ENCODE measurements at regions not wholly inside any gene's neighbourhood (a gene's known extent, or its start where the extent isn't known, plus 50 kb on each side); places are given as distances from the start of the nearest gene placed in this dataset.

- DNase-seq (ENCODE audit: low read depth), result no peak
Observed at GRCh38 chr3:102235679-102236078, 199.1 kb upstream of the ZPLD1 start.

DNA sequence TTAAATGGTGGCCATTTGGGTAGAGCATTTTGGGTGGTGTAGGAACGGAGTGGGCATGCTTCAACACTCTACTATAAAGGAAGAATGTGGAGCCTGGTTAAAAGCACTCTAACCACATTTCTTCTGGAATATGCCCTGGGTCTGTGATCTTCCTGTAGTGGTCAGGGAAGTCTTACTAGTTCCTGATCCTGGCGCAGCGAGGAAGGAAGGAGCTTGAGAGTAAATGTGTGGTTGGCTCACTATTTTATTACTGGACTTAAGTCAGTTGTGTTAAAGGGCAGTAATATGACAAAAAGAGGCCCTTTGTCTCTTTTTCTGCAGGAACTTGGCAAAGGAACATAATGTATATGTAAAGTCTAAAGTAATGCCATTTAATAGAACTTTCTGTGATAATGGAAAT lies 197.6 kb upstream of the ZPLD1 start:
- DNase-seq (ENCODE audit: low read depth), result no peak

DNA sequence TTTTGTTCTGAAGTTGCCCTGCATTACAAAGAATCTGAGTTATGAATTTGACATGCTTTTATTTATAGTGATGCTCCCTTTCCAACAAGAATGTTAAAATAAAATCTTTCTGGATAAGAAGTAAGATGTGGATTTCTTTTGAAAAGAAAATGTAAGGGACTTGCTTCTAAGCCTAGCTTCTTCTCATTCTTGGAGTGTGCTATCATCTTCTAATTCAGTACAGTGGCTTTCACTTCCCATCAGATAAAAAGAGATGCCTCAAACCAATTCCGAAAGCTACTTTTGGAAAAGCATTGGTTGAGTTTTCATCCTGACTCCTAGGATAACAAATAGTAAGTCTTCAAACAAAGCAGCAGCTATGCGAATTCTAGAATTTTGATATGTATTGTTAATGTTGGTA lies 197.0 kb upstream of the ZPLD1 start:
- no peak for DNase-seq (ENCODE audit: low read depth)

- no peak for DNase-seq (ENCODE audit: low read depth)
Observed at GRCh38 chr3:102238362-102238761, 196.5 kb upstream of the ZPLD1 start.

DNA sequence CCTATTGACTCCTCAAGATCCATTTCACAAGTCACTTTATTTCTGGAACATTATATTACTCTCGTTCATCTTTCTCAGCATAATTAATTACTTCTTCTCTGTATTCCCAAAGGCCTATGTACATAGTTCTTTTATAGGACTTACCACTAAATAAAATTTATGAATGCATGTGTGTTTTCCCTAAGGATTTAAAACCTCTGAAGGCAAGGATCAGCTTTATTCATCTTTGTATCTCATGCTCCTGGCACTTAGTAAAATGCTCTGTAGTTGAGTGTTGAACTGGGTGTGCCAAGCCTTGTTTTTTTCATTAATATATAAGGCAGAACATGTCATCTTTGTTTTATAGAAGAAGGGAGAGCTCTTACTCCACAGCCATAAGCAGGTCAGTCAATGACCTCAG lies 194.1 kb upstream of the ZPLD1 start:
- no peak for DNase-seq (ENCODE audit: low read depth)

DNA sequence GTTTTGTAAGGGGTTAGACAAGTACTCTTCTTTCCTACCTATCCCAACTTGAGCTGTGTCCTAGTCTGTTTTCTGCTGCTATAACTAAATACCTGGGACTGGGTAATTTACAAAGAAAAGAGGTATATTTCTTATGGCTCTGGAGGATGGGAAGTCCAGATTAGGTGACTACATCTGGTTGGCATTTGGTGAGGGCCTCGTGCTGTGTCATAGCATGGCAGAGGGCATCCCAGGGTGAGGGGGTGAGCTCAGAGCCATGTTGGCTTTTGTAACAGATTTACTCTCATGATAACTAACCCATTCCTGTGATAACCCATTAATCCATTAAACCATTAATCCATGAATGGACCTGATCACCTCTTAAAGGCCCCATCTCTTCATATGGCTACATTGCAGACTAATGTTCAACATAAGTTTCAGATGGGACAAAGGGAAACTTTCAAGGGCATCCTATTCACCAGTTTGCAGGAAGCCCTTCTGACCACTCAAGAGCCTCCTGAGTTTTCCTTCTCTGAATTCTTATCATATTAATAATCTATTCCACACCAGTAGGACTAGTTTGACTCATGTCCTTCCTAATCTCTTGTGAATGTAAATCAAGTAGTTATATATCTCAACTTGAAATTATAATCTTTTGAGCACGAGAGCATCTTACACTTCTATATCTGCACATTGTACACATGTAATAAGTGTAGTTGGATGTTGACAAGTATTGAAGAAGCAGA lies 185.7 kb upstream of the ZPLD1 start:
- no peak for DNase-seq (ENCODE audit: low read depth)

GRCh38 chr3:102255736-102256135 lies 179.1 kb upstream of the ZPLD1 start:
- no peak for DNase-seq (ENCODE audit: low read depth)

GRCh38 chr3:102258666-102259227 lies 176.1 kb upstream of the ZPLD1 start:
- no peak for DNase-seq (ENCODE audit: low read depth)

DNA sequence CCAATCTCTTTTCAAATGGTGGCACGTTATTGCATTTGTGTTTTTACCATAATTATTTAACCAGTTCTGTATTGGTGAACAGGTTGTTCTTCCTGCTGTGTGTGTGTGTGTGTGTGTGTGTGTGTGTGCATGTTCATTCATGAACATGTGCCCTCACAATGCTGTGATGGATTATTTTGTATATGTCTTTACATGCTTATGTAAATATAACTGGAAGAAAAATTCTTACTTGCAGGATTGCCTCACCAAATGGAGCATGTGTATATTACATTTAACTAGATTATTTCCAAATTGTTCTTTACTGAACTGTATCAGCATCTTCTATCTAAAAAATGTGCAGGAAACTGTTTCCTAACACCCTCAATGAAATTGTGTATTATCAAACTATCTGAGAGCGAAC lies 175.2 kb upstream of the ZPLD1 start:
- no peak for DNase-seq (ENCODE audit: low read depth)

DNA sequence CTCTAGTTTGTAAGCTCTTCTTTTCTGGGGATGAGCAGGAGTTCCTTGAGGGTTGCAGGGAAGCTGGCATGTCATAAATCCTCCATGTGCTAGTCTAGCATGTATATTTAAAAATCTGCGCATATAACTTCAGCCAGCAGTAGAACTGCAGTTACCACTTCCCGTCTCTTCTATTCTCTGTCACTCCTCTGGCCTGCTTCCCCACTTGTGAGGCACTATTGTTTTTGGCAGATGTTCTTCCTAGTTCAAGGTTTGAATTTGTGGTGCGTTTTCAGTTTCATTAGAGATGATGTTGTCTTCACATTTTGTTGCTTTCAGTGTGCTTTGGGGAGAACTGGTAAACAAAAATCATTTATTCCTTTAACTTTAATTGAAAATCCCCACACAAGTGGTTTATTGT lies 169.1 kb upstream of the ZPLD1 start:
- DNase-seq (ENCODE audit: low read depth), result no peak

DNA sequence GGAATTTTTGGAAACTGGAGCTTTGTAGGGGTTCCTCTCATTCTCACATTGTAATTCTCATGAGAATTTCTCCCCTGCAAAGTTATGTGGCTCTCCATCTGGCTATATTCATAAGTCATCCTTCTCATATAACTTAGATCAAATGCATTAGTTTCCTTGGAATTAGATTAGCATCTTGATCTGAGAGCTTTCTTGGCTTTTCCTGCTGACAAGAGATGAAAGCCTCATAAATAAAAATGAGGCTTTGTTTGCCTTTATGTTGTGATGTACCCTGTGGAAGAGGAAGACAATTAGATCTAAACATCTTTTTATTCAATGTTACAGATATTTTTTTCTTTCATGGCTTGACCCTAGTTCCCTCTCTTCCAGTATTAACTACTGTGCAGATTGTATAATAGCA lies 165.4 kb upstream of the ZPLD1 start:
- DNase-seq (ENCODE audit: low read depth), result no peak

GRCh38 chr3:102290241-102290640 lies 144.6 kb upstream of the ZPLD1 start:
- no peak for DNase-seq (ENCODE audit: low read depth)

DNA sequence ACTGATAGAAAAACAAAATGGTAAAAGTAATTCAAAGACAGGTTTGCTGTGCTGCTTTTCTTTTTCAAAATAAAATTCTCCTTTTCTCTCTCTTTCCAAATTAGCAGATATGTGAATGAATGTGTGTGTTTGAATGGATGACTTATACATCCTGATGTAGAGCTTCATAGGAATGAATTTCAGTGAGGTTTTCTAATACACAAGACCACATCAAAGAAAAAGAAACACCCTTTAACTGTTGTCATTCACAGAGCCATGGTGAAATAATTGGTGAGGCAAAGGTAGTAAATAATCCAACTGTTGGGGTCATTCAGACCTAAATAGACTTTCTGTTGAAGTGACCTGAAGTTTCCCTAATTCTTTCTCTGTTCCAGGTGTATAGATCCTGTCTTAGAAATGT lies 139.1 kb upstream of the ZPLD1 start:
- no peak for DNase-seq (ENCODE audit: low read depth)

DNA sequence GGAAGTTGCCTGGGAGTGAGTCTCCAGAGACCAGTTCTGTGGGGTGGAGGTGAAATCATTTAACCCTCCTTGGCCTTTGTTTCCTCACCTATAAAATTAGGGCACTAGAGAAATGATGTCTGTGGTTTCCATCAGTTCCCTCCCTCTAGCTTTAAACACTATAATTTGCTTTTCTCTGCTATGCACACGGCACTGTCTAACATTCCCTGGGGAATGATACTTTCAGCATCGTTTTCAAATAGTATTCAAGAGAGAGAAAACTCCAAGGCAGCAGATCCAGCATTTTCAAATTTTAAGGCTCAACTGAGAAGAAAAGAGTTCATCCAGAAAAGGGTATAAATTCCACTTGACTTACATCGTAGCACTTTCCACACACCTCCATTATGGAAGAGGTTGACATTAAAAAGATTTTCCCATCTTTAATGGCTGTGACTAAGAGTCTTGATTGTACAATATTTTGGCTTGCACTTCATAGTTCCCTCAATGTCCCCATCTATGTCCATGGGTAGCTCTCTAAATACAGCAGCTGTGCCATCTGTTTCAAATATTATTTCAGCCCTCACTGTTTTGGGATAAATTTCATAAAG lies 137.7 kb upstream of the ZPLD1 start:
- DNase-seq (ENCODE audit: low read depth), result no peak

DNA sequence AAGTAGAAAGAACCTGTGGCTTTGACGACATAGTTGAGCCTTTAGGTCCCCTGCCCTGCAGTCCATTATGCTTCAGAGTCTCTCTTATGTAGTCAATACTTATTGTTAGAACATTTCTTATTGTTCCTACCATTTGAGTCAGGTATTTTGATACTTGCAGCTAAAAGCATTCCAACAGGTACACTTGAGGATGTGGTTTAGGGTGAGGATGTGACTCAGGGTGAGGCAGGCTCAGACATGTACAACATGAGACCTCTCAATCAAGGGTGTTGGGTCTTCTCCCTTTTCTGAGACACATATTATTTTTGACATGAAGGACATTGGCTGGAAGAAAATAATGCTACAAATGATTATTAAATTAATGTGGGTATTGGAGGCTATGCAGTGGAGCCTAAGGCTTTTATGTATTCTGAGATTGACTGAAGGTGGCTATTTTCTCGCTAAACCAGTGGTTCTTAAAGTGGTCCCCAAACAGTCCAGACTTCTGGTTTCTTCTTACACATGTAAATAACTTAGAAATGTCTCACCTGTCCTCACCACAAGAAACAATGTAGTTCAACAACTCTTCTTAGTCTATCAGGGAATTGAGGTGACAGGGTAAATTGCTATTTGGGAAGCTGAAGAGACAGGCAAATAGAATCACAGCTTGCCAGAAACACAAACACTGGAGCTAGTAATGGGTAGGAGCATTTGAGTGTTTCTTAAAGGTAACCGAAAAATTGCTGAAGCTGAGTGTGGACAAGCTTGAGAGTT lies 135.5 kb upstream of the ZPLD1 start:
- no peak for DNase-seq (ENCODE audit: low read depth)

- no peak for DNase-seq (ENCODE audit: low read depth)
Observed at GRCh38 chr3:102301155-102301880, 133.5 kb upstream of the ZPLD1 start.

- DNase-seq (ENCODE audit: low read depth), result no peak
Observed at GRCh38 chr3:102302020-102302419, 132.8 kb upstream of the ZPLD1 start.

- no peak for DNase-seq (ENCODE audit: low read depth)
Observed at GRCh38 chr3:102304550-102304949, 130.3 kb upstream of the ZPLD1 start.

DNA sequence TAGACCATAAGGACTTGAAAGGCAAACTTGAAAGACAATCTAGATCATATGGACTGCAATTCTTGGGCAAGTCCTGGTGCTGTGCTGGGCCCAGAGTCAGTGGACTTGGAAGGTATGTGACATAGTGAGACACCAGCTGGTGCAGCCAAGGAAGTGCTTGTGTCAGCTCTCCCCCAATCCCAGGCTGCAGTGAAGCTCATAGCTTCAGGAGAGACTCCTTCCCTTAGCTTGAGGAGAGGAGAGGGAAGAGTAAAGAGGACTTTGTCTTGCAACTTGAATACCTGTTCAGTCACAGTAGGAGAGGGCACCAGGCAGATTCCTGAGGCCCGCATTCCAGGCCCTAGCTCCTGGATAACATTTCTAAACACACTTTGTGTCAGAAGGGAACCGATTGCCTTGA lies 127.4 kb upstream of the ZPLD1 start:
- DNase-seq (ENCODE audit: low read depth), result no peak

DNA sequence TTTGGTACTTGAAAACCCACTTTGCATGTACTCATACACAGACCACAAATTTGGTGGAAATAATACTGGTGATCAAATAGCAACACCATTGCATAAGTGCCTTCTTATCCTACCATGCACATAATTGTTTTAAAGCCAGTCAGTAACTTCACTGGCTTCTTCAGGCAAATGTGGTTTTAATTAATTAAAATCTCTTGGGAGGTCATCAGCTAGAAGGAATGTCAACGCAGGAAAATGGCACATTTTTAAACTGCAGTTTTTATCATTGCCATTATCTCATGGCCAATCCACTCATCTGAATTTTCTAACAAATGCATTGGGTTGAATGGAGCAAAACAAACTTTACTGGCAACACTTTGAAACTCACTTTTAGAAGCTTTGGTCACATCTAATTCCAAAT lies 105.7 kb upstream of the ZPLD1 start:
- no peak for DNase-seq (ENCODE audit: low read depth)

DNA sequence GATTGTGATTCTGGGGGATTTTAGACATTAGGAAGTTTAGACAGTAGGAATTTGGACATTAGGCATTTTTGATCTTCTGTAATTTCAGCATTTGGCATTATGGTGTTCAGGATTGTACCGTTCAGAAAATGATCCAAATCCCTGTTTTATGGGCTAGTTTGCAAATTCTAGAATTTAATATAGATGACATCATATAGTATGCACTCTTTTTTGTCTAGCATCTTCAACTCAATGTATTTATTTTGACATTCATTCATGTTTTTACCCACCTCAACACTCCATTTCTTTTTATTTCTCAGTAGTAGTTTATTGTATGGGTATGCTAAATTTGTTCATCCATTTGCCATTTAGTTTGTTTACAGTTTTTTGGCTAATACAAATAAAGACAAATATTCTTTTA lies 105.3 kb upstream of the ZPLD1 start:
- DNase-seq (ENCODE audit: low read depth), result no peak

DNA sequence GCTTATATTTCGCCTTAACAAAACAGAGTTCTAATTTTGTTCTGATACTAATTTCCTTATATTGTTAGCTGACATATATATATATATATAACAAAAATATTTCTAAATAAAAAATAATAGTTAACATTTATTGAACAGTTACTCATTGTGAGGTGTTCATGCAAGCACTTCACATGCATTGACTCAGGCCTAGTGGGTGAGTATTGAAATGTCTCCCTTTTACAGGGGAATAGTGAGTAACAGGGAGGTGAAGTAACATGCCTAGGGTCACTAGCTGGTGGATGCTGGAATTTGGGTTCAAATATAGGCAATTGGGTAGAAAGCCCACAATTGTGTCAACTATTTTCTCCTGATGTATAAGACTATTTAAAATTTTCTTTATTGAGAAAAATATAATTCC lies 102.6 kb upstream of the ZPLD1 start:
- DNase-seq (ENCODE audit: low read depth), result no peak

GRCh38 chr3:102332934-102333333 lies 101.9 kb upstream of the ZPLD1 start:
- no peak for DNase-seq (ENCODE audit: low read depth)
